ENCODE measurements at regions not wholly inside any gene's neighbourhood (a gene's known extent, or its start where the extent isn't known, plus 50 kb on each side); places are given as distances from the start of the nearest gene placed in this dataset.

- ATAC-seq: no peak
- TF ChIP-seq BACH2 (CRISPR knock-in tag; IDR thresholded peaks at IDR 0.05; ENCODE audit: borderline replicate concordance) (no peak), GLIS3 (CRISPR knock-in tag; IDR thresholded peaks at IDR 0.05) (no peak), ZNF8 (CRISPR knock-in tag; IDR thresholded peaks at IDR 0.05) (no peak), OSR1 (CRISPR knock-in tag; IDR thresholded peaks at IDR 0.05) (no peak), ZC3H10 (CRISPR knock-in tag; IDR thresholded peaks at IDR 0.05) (no peak), CSDC2 (CRISPR knock-in tag; IDR thresholded peaks at IDR 0.05) (no peak)
Measured at GRCh38 chr4:31351695-31352094, 631.5 kb downstream of the PCDH7 start.

GRCh38 chr4:31356839-31357238, 636.7 kb downstream of the PCDH7 start:
- no peak for TF ChIP-seq ZFP3 (CRISPR knock-in tag; IDR thresholded peaks at IDR 0.05)
- TF ChIP-seq RARB (CRISPR knock-in tag; IDR thresholded peaks at IDR 0.05): no peak
- no peak for TF ChIP-seq OSR1 (CRISPR knock-in tag; IDR thresholded peaks at IDR 0.05)
- TF ChIP-seq TSHZ2 (CRISPR knock-in tag; IDR thresholded peaks at IDR 0.05): no peak
- no peak for TF ChIP-seq ZNF70 (CRISPR knock-in tag; IDR thresholded peaks at IDR 0.05)
- TF ChIP-seq GLIS3 (CRISPR knock-in tag; IDR thresholded peaks at IDR 0.05): no peak
- TF ChIP-seq TCF4 (CRISPR knock-in tag; IDR thresholded peaks at IDR 0.05; ENCODE audit: borderline replicate concordance): no peak
- TF ChIP-seq TOX (CRISPR knock-in tag; IDR thresholded peaks at IDR 0.05; ENCODE audit: borderline replicate concordance): no peak
- no peak for TF ChIP-seq ZNF8 (CRISPR knock-in tag; IDR thresholded peaks at IDR 0.05)
- TF ChIP-seq ARNTL (CRISPR knock-in tag; IDR thresholded peaks at IDR 0.05; ENCODE audit: borderline replicate concordance, low read depth): no peak
- no peak for TF ChIP-seq POU6F1 (CRISPR knock-in tag; IDR thresholded peaks at IDR 0.05; ENCODE audit: borderline replicate concordance, low read depth)
- no peak for TF ChIP-seq PATZ1 (CRISPR knock-in tag; IDR thresholded peaks at IDR 0.05; ENCODE audit: borderline replicate concordance)
- TF ChIP-seq PPARA (CRISPR knock-in tag; IDR thresholded peaks at IDR 0.05; ENCODE audit: borderline replicate concordance): no peak
- TF ChIP-seq BACH2 (CRISPR knock-in tag; IDR thresholded peaks at IDR 0.05; ENCODE audit: borderline replicate concordance): no peak
- no peak for ATAC-seq

- no peak for ATAC-seq
- TF ChIP-seq CSRNP3 (CRISPR knock-in tag; IDR thresholded peaks at IDR 0.05) (no peak), OSR1 (CRISPR knock-in tag; IDR thresholded peaks at IDR 0.05) (no peak), GLIS3 (CRISPR knock-in tag; IDR thresholded peaks at IDR 0.05) (no peak), CSDC2 (CRISPR knock-in tag; IDR thresholded peaks at IDR 0.05) (no peak), ARNTL (CRISPR knock-in tag; IDR thresholded peaks at IDR 0.05; ENCODE audit: borderline replicate concordance, low read depth) (no peak), POU6F1 (CRISPR knock-in tag; IDR thresholded peaks at IDR 0.05; ENCODE audit: borderline replicate concordance, low read depth) (no peak), TCF4 (CRISPR knock-in tag; IDR thresholded peaks at IDR 0.05; ENCODE audit: borderline replicate concordance) (no peak), ZNF565 (CRISPR knock-in tag; conservative IDR thresholded peaks at IDR 0.05; ENCODE audit: low read depth) (no peak), PPARA (CRISPR knock-in tag; IDR thresholded peaks at IDR 0.05; ENCODE audit: borderline replicate concordance) (no peak), BACH2 (CRISPR knock-in tag; IDR thresholded peaks at IDR 0.05; ENCODE audit: borderline replicate concordance) (no peak), ZFP30 (CRISPR knock-in tag; IDR thresholded peaks at IDR 0.05) (no peak), ZNF8 (CRISPR knock-in tag; IDR thresholded peaks at IDR 0.05) (no peak), ZC3H10 (CRISPR knock-in tag; IDR thresholded peaks at IDR 0.05) (no peak), ESRRG (CRISPR knock-in tag; IDR thresholded peaks at IDR 0.05) (no peak), ISL1 (CRISPR knock-in tag; IDR thresholded peaks at IDR 0.05) (no peak), PATZ1 (CRISPR knock-in tag; IDR thresholded peaks at IDR 0.05; ENCODE audit: borderline replicate concordance) (no peak)
Measured at GRCh38 chr4:31360786-31361185, 640.6 kb downstream of the PCDH7 start.

Data from SK-N-SH treated with all-trans-retinoic acid at 6 μM for 48 hours (cell line).